ENCODE measurements at regions not wholly inside any gene's neighbourhood (a gene's known extent, or its start where the extent isn't known, plus 50 kb on each side); places are given as distances from the start of the nearest gene placed in this dataset.
"Not testable (repeated sequence)": the region's sequence is repeated elsewhere in the genome, so short reads cannot be mapped to it uniquely, and the experiment has no call there.

DNA sequence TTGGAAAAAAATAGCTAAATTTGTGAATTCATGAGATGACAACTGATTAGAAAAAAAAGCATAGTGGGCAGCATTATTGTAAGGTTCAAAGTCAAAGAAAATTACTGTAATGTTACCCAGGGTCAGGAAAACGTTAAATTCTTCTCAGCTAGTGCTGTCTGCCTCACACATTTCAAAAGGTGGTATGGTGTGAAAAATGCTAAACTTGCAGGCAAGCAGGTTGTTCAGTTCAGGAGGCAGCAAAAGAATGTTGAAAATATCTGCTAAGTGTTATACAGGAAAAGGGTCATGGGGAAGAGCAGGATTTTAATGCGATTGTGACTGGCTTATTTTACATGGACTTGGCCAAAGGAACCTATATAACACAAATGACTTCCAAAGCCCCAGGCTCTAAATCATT lies 232.5 kb upstream of the NDST3 start:
- DNase-seq (ENCODE audit: low read depth): no peak

DNA sequence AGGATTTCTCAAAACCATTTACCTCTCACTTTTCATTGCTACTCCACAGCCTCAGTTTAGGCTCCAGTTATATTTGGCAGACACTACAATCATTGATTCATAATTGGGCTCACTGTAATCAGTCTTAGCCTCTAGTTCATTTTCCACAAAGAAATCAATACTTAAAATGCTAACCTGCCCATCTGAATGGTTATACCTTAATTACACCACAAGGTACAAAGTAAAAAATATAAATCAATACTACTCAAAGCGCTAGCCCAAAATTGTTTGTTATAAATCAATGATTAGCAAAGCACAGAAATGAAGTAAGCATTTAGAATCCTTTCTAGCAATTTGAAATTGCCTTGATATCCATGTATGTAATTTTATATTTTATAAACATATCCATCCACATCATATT lies 222.6 kb upstream of the NDST3 start:
- no peak for DNase-seq (ENCODE audit: low read depth)

DNA sequence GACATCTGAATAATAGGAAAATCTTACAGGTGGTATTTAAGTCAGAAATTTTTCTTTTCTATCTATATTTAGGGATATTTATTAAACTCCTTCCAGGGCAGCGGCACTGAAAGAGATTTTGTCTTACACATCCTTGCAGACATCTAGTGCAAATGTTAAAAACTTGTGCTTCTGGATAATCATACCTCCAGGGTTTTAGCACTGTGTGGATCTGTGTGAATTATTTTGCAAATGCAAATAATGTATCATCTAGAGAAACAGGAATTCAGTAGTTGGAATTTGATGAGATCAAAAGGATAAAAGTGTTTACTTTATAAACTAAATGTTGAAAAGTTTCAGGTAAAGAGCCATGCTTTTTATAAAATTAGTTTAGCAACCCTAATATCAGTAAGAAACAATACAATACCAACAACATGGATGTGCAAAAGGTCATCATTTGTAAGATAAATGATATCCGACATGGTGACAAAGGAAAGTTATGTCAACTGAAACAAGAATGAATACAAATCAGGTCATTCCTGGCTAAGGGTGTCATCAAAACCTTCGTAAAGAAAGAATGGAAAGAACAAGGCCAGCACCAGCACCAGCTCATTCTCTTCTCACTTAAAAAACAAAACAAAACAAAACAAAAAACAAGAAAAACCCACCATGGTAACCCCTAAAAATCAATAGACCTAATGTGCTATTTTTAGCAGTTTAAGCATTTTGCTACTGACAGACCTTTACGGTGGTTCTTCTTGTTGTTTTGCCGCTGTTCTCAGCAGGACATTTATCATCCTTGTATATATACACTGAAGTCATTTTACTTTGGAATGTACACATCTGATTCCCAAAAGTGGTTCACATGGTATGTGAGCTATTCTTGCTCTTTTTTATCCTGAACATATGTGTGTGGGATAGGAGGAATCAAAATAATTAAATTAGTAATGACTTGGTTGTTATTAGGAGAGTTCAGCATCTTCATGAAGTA lies 219.7 kb upstream of the NDST3 start:
- no peak for DNase-seq (ENCODE audit: low read depth)

DNA sequence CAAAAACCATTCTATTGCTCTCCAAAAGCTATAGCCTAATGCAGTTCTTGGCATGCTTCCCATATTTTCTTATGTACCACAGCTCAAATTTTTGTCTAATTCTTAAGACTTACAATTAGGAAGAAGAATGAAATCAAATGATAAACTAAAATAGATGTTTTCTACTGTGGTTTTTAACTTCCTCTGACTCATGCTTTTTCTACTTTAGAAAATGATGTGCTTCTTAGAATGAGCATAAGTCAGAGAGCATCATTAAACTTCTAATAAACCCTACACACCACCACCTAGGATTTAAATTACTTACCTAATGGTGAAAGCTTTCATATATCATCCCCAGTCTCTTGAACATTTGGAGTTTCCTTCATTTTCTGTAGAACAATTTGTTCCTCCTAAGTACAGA lies 217.0 kb upstream of the NDST3 start:
- no peak for DNase-seq (ENCODE audit: low read depth)

DNA sequence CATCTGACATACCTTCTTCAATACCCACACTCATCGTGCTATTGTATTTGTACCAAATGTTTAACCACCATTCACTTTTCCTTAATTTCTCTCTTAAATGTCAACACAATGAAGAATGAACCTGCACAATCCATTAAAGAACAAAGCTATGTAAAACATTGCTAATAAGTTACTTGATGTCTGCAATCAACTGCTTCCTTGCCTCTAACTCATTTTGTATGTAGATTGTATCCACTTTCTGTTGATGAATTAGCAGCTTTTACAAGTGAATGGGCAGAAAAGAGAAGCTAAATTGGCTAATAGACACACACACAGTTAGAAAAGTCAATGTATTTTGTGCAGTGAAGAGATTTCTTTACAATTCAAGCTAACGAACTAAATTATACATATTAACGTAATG lies 212.5 kb upstream of the NDST3 start:
- DNase-seq (ENCODE audit: low read depth): no peak

DNA sequence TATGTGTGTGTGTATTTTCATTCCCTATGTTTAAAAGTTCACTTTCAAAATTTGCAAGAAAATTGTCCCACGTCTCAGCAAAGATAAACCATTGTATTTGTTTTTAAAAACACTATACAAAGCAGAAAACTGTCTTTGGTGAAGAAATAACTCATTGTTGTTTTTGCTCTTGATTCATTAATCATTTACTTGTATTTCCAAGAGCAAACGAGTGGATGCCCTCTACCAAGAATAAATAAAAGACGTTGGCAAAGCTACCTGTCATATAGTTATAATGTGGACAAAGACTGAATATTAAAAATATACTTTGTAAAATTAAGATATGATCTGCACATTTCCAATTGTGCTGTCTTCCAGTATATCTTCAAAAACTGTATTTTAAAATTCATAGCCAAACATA lies 210.9 kb upstream of the NDST3 start:
- no peak for DNase-seq (ENCODE audit: low read depth)

DNA sequence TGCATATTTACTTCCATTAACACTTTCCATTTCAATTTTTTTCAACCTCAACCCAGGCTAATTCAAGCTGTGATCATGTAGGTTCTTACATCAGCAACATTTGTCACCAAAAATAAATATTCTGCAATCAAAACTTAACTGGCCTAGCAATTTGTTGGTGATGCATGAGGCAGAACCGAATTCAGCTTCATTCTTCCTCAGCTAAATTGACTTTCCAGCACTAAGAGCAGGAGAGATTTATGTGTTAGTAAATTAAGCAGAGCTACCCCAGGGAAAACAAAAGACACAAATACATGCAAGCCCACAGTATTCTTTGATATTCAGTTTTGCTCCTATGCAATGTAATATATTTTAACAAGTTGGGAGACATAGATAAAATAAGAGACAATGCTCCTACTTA lies 208.7 kb upstream of the NDST3 start:
- DNase-seq (ENCODE audit: low read depth): no peak

DNA sequence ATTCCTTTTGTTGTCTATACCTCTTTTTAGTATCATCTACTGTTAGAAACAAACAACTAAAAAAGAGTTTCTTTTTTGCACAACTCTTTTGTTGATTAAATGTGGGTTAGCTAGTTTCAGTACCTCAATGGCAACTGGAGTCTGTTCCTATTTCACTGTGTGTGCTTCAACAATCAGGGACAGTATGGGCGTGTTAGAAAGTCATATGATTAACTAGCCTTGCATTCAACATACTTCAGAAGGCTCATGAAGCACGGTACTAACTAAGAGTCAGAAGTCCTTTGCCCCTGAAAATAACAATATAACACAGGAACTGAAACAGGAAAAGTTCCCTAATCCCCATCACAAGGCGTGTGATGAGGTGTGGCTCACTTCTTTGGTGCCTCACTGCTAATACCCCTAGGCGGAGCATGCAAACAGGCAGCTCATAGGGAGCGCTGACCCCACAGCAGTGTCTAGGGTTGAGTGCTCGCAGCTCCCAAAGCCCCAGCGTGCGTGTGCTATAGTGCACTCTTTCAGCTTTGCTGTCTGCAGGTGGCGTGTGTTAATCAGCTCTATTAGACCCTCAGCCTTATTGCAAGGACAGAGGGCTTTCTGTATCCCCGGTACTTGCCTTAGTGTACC lies 203.1 kb upstream of the NDST3 start:
- no peak for DNase-seq (ENCODE audit: low read depth)

DNA sequence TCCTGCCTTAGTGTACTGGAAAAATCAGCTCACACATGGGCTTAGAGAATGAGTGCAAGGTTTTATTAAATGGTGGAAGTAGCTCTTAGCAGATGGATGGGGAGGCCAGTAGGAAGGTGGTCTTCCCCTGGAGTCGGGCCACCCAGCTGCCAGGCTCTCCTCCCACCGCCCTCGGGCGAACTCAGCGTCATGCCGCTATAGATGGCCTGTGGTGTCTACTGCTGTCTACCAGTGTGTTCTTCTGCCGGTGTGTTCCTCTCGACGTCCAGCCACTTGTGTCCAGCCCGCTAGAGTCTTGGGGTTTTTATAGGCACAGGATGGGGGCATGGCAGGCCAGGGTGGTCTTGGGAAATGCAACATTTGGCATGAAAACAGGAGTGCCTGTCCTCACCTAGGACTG lies 198.7 kb upstream of the NDST3 start:
- no peak for DNase-seq (ENCODE audit: low read depth)

DNA sequence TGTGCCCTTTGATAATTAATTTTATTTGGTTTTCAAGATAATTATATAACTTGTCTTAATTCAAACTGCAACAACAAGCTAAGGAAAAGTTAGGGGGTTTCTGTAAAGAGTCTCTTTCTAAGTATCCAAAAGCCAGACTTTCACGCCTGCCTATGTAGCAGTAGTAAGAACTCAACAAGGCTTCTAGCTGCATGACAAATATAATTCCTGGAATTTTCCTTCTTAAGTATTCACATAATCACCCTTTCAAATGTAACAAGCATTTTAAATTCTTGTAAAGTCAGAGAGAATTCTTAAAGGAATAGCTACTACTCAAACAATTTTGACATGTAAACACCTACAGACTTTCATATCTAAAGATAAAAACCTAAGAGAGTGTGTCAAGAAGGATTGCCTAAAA lies 189.7 kb upstream of the NDST3 start:
- no peak for DNase-seq (ENCODE audit: low read depth)

DNA sequence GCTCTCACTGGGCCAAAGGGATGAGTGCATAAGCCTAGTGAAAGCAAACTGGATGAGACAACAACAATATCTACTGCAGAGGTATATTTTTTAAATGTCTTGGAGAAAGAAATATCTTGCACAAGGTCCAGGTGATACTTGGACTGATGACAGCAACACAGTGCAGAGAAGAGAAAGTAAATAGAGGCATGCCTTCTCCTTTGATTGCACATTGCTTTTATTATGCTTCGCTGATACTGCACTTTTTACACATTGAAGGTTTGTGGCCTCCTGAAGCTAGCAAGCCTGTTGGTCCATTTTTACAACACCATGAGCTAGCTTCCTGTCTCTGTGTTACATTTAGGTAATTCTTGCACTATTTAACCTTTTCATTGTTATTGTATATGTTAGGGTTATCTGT lies 189.0 kb upstream of the NDST3 start:
- DNase-seq (ENCODE audit: low read depth): no peak

DNA sequence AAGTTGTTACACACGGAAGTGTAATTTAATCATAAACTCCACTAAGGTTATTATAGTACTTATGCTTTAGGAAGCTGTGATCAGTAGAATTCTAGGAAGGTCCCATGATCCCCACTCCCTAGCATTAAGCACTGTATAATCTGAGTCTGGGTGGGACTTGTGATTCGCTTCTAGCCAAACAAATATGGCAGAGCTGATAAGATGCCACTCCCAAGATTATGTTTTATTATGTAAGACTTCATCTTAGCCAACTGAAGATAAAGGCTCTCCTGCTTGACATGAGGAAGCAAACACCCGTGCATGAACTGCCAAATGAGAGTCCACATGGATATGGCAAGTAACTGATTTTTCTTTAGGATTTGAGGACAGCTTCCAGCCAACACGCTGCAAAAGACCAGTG lies 186.4 kb upstream of the NDST3 start:
- no peak for DNase-seq (ENCODE audit: low read depth)

DNA sequence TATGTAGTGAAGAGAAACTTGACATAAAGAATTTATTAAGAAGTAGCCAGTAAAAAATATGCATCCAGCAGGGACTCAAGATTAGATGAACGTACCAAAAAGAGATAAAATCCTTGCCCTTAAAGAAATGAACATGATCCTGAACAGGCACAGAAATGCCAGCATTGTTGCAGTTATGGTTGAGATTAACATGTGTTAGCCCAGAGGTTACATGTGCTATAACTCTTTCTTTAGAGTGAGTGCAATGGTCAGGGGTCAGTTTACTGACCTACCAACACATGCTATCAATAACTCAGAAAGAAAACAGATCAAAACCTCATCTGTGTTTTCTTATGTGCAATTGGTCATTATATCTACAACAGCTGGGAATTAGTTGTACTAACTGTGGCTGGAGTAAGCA lies 166.1 kb upstream of the NDST3 start:
- no peak for DNase-seq (ENCODE audit: low read depth)

DNA sequence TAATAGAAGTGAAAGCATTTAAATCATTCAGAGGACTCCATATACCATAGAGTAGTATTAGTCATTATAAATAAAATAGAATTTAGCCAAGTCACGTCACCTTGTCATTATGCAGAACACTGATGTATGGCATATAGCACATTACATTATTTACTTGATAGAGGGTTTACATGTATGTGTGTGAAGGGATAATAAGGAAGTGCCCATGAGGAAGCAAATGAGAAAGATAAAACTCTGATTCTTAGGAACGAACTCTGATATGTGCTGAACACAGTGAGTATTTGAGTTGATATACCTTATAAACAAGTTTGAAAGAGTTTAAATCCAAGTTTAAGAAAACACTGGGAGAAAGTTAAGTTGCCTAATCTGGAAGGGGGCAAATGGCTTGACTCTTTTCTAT lies 160.5 kb upstream of the NDST3 start:
- no peak for DNase-seq (ENCODE audit: low read depth)

DNA sequence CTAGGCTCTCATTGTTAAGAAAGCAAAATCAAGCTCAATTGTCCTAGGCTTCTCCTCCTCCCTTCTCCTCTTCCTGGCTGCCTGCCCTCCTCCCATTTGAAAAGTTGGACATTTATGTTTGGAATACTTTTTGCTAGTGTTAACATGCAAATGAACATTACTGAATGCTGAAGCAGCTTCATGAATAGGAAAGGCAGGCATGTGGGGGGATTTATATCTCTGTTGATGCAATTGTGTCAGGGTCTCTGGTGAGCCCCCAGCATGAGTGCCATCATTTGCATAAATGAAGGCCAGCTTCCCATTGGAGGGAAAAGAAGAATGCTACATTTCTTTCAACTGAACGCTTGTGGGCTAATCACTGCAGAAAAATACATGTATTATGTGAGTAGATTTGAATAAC lies 160.1 kb upstream of the NDST3 start:
- DNase-seq (ENCODE audit: low read depth): no peak

DNA sequence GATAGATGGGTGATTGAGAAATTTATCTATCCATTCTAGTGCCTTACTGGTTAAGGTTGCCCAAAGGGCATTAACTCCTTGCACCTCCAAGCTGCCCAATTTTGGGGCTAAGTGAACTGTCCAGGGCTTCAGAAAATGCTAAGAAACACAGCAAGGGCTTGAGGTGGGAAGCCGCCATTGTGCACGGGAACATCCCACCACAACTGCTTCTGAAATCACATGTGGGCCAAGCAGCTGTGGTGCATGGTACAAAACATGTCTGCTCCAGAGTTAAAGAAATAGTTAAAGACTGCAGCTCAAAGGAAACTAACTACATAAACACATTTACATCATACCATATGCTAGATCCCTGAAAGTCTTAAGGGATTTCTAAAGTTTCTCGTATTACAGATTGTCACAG lies 144.3 kb upstream of the NDST3 start:
- no peak for DNase-seq (ENCODE audit: low read depth)

DNA sequence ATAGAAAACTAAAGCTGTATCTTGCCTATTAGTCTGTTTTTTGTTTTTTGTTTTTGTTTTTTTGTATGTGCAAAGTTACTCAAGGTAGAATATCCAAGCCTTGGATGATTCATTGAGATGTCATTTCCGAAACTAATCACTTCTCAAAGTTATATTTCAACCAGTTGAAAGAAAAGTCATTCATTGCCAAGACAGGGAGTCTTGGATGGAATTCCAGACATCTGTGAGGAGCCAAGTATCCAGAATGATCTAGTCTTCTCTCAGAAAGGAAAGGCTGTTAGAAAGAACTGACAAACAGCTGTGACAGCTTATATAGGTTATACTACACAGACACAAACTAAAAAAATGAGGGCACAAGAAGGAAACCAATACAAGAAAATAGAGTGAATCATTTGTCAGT lies 141.1 kb upstream of the NDST3 start:
- no peak for DNase-seq (ENCODE audit: low read depth)

DNA sequence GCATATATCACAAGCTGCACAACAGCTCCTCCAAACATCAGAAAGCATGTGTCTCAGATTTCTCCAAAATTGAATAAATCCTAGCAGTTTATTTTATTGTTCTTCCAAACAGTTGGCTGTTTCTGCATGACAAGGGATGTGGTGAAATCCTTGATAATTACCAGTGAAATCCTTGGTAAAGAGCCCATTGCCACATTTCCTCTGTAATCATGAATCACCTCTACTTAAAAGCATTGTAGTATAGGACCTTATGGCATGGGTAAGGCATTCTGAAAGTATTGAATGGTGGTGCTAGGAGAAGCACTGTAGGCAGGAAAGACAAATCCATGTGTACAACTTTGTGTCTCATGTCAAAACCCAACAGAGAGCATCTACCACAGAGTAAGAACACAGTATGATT lies 135.8 kb upstream of the NDST3 start:
- DNase-seq (ENCODE audit: low read depth): no peak

DNA sequence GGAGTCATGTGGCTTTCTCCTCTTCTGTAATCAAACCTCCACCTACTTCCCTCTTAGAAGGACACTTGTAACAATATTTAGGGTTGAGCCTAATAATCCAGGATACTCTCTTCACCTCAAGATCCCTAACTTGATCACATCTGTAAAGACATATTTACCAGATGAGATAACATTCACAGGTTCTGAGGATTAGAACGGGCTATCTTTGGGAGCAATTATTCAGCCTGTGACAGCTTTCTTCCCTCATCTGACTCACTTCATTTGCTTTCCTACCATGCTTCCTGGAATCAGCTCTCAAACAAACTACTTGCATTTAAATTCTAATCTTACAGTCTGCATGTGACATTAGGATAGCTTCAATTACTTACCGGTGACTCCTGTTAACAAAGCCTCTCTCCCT lies 133.5 kb upstream of the NDST3 start:
- no peak for DNase-seq (ENCODE audit: low read depth)

DNA sequence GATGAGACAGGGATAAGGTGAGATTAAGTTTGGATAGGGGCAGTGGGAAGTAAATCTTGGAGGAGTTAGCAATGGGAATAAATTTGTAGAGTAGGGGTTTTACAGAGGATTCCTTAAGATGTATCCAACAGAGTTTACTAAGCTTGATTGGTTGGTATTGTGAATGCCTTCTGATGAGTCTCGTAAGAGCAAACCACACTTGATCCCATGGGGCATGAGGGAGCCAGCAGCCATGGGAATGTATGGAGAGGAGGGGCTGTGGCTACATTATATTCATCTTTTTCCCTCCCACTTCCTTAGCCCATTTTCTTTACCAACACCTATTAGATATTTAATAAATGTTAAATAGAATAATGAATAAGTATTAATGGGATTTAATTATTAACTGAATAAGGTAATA lies 126.6 kb upstream of the NDST3 start:
- DNase-seq (ENCODE audit: low read depth): no peak

DNA sequence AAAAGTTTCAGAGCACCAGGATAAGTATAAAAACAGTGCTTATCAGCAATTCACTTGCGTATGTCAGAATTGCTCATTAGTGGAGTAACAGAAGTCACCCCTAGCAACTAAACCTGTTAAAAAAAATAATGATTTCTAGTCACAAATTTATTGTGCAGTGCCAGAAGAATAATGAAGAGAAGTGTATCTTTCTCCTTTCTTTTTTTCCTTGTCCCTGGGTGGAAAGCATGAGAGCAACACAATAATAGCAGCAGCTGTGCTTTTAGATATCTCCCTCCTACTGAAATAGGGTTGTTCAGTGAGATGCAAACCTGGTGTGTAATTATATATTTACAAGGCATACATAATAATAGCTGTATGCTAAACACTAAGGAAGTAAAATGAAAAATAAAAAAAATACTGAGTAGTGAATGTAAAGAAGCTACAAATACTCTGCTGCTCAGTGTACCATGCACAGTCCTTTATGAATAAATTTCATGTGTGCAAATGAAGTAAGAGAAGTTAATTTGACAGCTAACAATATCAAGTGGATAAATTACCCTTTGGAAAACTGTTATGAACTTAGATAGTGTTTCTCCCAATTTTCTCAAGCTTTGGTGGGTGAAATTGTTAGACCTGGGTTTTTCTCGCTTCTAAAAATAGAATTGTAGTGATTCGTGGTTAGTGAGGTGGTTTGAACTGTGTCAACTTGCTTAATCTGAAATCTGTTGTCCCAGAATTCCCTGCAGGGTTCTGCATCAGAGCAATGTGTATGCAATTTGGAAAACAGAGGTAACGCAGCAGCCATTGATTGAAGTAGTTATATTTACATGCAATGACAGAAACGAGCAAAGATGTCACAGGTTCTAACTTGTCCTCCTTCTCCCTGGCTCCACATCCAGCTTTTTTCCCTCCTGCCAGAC lies 125.7 kb upstream of the NDST3 start:
- DNase-seq (ENCODE audit: low read depth): no peak

DNA sequence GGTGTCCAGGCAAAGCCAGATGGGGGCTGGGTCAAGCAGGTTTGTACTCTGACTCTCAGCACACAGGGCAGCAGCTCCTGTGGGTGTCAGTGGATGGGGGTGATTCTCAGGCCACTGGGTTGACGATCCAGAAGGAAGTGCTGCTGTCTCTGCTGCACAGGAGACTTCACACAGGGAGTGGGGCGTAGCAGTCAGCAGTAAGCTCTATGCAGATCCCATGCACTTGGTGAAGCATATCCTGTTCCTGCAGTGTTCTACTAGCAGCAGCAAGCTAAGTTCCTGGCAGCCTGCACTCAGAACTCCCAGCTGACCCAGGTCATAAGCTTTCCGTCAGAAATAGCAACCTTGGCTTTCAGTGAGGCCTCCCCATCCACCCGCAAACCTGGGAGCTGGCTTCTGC lies 117.6 kb upstream of the NDST3 start:
- DNase-seq (ENCODE audit: low read depth): no peak

DNA sequence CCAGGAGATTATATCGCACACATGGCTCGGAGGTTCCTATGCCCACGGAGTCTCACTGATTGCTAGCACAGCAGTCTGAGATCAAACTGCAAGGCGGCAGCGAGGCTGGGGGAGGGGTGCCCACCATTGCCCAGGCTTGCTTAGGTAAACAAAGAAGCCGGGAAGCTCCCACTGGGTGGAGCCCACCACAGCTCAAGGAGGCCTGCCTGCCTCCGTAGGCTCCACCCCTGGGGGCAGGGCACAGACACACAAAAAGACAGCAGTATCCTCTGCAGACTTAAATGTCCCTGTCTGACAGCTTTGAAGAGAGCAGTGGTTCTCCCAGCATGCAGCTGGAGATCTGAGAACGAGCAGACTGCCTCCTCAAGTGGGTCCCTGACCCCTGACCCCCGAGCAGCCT lies 112.0 kb upstream of the NDST3 start:
- not testable (repeated sequence) for DNase-seq (ENCODE audit: low read depth)
